ENCODE measurements at regions not wholly inside any gene's neighbourhood (a gene's known extent, or its start where the extent isn't known, plus 50 kb on each side); places are given as distances from the start of the nearest gene placed in this dataset.
A peak's percentile ranks its signal among the peaks of the same experiment; 100 is the strongest.

GRCh38 chr13:100818711-100819110, 144.1 kb upstream of the TMTC4 start:
- ATAC-seq, result no peak
- DNase-seq, result no peak
- Histone ChIP-seq H3K9me3 (no peaks in the 10 kb centered on the region), H3K4me1 (no peaks in the 10 kb centered on the region), H3K27ac (no peak overlapping the region), H3K36me3 (no peaks in the 10 kb centered on the region), H3K4me3 (no peak overlapping the region), H3K27me3 (no peaks in the 10 kb centered on the region)
- intact Hi-C loops (cut with DNase I), result no loop called here
- no peak for TF ChIP-seq POLR2A (IDR thresholded peaks at IDR 0.05)
- TF ChIP-seq, protein P1, sequence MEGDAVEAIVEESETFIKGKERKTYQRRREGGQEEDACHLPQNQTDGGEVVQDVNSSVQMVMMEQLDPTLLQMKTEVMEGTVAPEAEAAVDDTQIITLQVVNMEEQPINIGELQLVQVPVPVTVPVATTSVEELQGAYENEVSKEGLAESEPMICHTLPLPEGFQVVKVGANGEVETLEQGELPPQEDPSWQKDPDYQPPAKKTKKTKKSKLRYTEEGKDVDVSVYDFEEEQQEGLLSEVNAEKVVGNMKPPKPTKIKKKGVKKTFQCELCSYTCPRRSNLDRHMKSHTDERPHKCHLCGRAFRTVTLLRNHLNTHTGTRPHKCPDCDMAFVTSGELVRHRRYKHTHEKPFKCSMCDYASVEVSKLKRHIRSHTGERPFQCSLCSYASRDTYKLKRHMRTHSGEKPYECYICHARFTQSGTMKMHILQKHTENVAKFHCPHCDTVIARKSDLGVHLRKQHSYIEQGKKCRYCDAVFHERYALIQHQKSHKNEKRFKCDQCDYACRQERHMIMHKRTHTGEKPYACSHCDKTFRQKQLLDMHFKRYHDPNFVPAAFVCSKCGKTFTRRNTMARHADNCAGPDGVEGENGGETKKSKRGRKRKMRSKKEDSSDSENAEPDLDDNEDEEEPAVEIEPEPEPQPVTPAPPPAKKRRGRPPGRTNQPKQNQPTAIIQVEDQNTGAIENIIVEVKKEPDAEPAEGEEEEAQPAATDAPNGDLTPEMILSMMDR (IDR thresholded peaks at IDR 0.05), result no peak
- no CpG with 5 or more reads among the region's 3 CpGs for WGBS (ENCODE audit: insufficient coverage, low coverage, low lambda C conversion rate, missing lambda C conversion rate)

GRCh38 chr13:100817928-100818327, 143.3 kb upstream of the TMTC4 start:
- Histone ChIP-seq H3K27ac (no peak overlapping the region), H3K4me1 (no peaks in the 10 kb centered on the region), H3K4me3 (no peak overlapping the region), H3K9me3 (no peaks in the 10 kb centered on the region), H3K27me3 (no peaks in the 10 kb centered on the region), H3K36me3 (no peaks in the 10 kb centered on the region)
- intact Hi-C loops (cut with DNase I), result no loop called here
- no peak for ATAC-seq
- no peak for DNase-seq
- no peak for TF ChIP-seq POLR2A (IDR thresholded peaks at IDR 0.05)

DNA sequence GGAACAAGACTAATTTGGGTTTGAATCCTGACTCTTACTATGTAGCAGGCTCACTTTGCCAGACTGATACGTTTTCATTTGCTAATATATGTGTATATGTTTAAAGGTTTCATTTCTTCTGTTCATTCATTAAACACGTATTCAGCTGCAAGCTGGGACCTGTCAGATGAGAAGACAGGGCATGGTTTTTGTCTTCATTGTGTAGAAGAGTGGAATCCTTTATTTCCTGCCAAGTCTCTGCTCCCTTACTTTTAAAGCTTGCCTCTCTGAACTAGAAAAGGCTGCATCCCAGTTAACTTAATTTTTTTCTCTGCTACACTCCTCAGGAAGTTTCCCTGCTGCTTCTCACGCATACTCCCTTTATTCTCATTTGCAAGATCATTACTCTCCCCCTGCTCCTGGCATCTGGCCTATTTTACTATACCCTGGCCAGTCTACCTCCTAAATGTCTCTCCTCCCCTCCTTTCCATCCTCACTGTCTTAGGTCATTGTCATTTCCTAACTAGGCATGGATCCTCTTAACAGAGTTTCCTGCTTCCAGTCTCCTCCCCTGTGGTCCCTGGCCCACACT, 141.0 kb upstream of the TMTC4 start:
- Histone ChIP-seq H3K36me3 (no peaks in the 10 kb centered on the region), H3K9me3 (no peaks in the 10 kb centered on the region), H3K4me3 (no peak overlapping the region), H3K4me1 (no peaks in the 10 kb centered on the region), H3K27me3 (no peaks in the 10 kb centered on the region), H3K27ac (no peak overlapping the region)
- peak in 1 of 4 donors; percentile 27 for ATAC-seq
- intact Hi-C loops (cut with DNase I), result no loop called here
- 49% methylated on average over 3 of the region's 3 CpGs for WGBS (ENCODE audit: insufficient coverage, low coverage, low lambda C conversion rate, missing lambda C conversion rate)
- no peak for TF ChIP-seq POLR2A (IDR thresholded peaks at IDR 0.05)
- TF ChIP-seq, protein P1 (IDR thresholded peaks at IDR 0.05), result no peak
- no peak for DNase-seq

GRCh38 chr13:100812982-100813584, 138.5 kb upstream of the TMTC4 start:
- Histone ChIP-seq H3K4me1 (no peaks in the 10 kb centered on the region), H3K9me3 (no peaks in the 10 kb centered on the region), H3K27me3 (no peaks in the 10 kb centered on the region), H3K27ac (no peak overlapping the region), H3K4me3 (no peak overlapping the region), H3K36me3 (no peaks in the 10 kb centered on the region)
- TF ChIP-seq, protein P1 (IDR thresholded peaks at IDR 0.05), result no peak
- TF ChIP-seq POLR2A (IDR thresholded peaks at IDR 0.05), result no peak
- DNase-seq, result no peak
- no peak for ATAC-seq
- WGBS (ENCODE audit: insufficient coverage, low coverage, low lambda C conversion rate, missing lambda C conversion rate), result 86% methylated on average over 2 of the region's 2 CpGs
- intact Hi-C loops (cut with DNase I), result no loop called here

GRCh38 chr13:100811928-100812327, 137.3 kb upstream of the TMTC4 start:
- Histone ChIP-seq H3K4me3 (no peak overlapping the region), H3K9me3 (no peaks in the 10 kb centered on the region), H3K4me1 (no peaks in the 10 kb centered on the region), H3K27ac (no peak overlapping the region), H3K27me3 (no peaks in the 10 kb centered on the region), H3K36me3 (no peaks in the 10 kb centered on the region)
- ATAC-seq (no peak), DNase-seq (no peak)
- WGBS (ENCODE audit: insufficient coverage, low coverage, low lambda C conversion rate, missing lambda C conversion rate), result 93% methylated on average over 2 of the region's 2 CpGs
- TF ChIP-seq, protein P1 (IDR thresholded peaks at IDR 0.05), result no peak
- no peak for TF ChIP-seq POLR2A (IDR thresholded peaks at IDR 0.05)
- intact Hi-C loops (cut with DNase I), result no loop called here
